ENCODE measurements at regions not wholly inside any gene's neighbourhood (a gene's known extent, or its start where the extent isn't known, plus 50 kb on each side); places are given as distances from the start of the nearest gene placed in this dataset.
"Not testable (repeated sequence)": the region's sequence is repeated elsewhere in the genome, so short reads cannot be mapped to it uniquely, and the experiment has no call there.

DNA sequence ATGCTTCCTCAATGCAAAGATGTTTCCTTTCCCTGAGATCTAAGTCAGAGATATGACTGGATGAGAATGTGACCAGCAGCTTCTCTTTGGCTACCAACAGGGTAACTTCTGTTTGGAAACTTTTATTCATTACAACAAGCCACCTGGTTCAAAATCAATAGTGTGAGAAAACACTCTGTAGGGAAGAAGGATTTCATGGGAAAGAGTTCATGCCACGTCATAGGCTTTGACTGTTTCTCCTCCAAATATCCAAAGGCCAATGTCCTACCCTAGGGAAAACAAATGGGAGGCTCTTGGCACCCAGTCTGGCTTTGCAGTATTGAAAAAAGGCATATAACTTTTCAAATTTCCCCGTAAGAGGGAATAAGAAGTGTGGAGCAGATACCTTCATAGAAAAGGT, 245.5 kb downstream of the FNDC1 start:
- TF ChIP-seq, protein P1, sequence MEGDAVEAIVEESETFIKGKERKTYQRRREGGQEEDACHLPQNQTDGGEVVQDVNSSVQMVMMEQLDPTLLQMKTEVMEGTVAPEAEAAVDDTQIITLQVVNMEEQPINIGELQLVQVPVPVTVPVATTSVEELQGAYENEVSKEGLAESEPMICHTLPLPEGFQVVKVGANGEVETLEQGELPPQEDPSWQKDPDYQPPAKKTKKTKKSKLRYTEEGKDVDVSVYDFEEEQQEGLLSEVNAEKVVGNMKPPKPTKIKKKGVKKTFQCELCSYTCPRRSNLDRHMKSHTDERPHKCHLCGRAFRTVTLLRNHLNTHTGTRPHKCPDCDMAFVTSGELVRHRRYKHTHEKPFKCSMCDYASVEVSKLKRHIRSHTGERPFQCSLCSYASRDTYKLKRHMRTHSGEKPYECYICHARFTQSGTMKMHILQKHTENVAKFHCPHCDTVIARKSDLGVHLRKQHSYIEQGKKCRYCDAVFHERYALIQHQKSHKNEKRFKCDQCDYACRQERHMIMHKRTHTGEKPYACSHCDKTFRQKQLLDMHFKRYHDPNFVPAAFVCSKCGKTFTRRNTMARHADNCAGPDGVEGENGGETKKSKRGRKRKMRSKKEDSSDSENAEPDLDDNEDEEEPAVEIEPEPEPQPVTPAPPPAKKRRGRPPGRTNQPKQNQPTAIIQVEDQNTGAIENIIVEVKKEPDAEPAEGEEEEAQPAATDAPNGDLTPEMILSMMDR (IDR thresholded peaks at IDR 0.05) = no peak
- Histone ChIP-seq H3K27me3 (no peaks in the 10 kb centered on the region), H3K27ac (no peak overlapping the region), H3K4me1 (no peaks in the 10 kb centered on the region), H3K4me3 (no peak overlapping the region), H3K9me3 (peaks cover 0 to 13% (median 9%) of the 10 kb centered on the region in 3 donors), H3K36me3 (no peaks in the 10 kb centered on the region)
- intact Hi-C loops (cut with DNase I; ENCODE audit: low total_unique reads) = no loop called here
- no peak for DNase-seq

DNA sequence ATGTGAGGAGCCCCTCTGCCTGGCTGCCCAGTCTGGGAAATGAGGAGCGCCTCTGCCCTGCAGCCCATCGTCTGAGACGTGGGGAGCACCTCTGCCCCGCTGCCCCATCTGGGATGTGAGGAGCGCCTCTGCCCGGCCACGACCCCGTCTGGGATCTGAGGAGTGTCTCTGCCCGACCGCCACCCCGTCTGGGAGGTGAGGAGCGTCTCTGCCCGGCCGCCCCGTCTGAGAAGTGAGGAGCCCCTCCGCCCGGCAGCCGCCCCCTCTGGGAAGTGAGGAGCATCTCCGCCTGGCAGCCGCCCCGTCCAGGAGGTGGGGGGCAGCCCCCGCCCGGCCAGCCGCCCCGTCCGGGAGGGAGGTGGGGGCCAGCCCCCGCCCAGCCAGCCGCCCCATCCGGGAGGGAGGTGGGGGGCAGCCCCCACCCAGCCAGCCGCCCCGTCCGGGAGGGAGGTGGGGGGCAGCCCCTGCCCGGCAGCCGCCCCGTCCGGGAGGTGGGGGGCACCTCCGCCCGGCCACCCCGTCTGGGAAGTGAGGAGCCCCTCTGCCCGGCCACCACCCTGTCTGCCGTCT, 238.1 kb downstream of the FNDC1 start:
- H3K36me3 ChIP-seq; intact Hi-C loops (cut with DNase I; ENCODE audit: low total_unique reads); H3K4me3 ChIP-seq; H3K27ac ChIP-seq; H3K9me3 ChIP-seq; H3K4me1 ChIP-seq; DNase-seq; H3K27me3 ChIP-seq: not testable (repeated sequence)

DNA sequence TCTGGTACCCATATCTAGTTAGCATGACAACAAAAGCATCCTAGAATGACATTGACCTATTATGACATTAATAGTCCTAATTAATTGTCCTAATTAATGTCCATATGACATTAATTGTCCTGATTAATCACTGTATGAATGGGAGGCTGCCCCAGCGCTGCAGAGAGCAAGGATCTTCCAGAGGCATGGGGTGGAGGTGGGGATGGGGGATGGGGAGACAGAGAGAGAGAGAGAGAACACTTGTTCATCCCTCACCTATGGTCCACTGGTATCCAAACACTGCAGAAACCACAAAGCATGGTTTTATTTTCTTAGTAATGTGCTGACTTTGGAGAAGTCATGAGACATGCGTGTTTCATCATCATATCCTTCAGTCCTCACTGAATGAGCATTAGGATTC, 235.1 kb downstream of the FNDC1 start:
- intact Hi-C loops (cut with DNase I; ENCODE audit: low total_unique reads) = no loop called here
- Histone ChIP-seq H3K4me1 (no peaks in the 10 kb centered on the region), H3K27me3 (no peaks in the 10 kb centered on the region), H3K4me3 (no peak overlapping the region), H3K36me3 (no peaks in the 10 kb centered on the region), H3K9me3 (no peaks in the 10 kb centered on the region), H3K27ac (no peak overlapping the region)
- TF ChIP-seq, protein P1 (IDR thresholded peaks at IDR 0.05) = no peak
- no peak for DNase-seq

DNA sequence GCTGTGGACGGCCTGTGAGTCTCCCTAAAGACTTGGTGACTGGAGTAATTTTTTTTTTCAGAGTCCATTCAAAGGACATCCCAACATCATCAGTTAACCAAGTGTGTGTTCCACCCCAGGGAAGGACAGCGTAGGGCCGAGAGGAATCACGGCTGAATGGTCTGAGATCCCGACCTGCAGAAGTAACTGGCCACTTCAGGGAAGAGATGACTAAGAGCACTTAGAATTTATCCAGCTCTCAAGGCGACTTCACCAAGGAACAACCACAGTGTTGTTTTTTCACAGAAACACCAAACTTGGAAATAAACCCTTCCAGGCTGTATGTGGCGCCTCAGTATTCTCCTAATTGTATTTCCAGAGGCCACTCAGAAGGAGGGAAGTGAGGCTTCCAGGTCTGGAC, 231.6 kb downstream of the FNDC1 start:
- intact Hi-C loops (cut with DNase I; ENCODE audit: low total_unique reads) = no loop called here
- TF ChIP-seq, protein P1 (IDR thresholded peaks at IDR 0.05) = no peak
- Histone ChIP-seq H3K36me3 (no peaks in the 10 kb centered on the region), H3K9me3 (no peaks in the 10 kb centered on the region), H3K27ac (no peak overlapping the region), H3K4me3 (no peak overlapping the region), H3K27me3 (no peaks in the 10 kb centered on the region), H3K4me1 (no peaks in the 10 kb centered on the region)
- no peak for DNase-seq

DNA sequence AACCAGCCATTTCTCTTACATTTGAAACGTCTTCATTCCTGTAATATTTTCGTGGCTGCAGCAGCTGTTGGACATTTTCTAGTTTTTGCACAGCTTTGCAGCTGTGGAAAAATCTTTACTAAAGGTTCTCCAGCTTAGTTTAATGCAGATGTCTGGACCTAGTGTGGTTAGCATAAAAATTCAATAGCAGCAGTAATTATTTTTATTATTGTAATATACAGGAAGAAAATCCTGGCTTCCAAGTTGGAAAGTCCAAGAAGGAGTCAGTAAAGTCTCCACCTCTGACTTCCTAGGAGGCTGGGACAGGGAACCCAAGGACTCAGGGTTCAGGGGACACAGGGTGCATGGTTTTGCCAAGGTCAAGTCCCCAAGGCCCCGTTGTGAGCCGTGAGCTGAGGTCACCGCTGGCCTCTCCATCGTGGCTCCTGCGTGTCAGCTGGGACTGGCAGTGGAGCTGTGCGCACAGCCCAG, 230.6 kb downstream of the FNDC1 start:
- no peaks in the 10 kb centered on the region for H3K36me3 ChIP-seq
- no peak for DNase-seq
- H3K4me3 ChIP-seq = no peak overlapping the region
- intact Hi-C loops (cut with DNase I; ENCODE audit: low total_unique reads) = no loop called here
- TF ChIP-seq, protein P1 (IDR thresholded peaks at IDR 0.05) = no peak
- no peaks in the 10 kb centered on the region for H3K9me3 ChIP-seq
- H3K4me1 ChIP-seq = no peaks in the 10 kb centered on the region
- no peaks in the 10 kb centered on the region for H3K27me3 ChIP-seq
- no peak overlapping the region for H3K27ac ChIP-seq

DNA sequence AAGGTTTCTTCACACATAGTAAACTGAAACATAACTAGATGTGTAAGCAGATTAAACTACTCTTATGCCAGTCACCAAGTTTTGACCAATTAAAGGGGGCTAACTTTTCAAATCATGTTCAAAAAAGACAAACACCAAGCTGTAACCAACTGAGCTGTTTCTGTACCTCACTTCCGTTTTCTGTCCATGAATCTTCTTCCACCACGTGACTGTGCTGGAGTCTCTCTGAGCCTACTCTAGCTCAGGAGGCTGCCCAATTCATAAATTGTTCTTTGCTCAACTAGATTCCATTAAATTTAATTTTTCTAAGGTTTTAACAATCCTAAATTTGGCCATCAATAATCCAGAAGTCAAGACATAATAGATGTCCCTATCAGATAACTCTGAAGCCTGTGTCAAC, 229.4 kb downstream of the FNDC1 start:
- Histone ChIP-seq H3K4me1 (no peaks in the 10 kb centered on the region), H3K27ac (no peak overlapping the region), H3K36me3 (no peaks in the 10 kb centered on the region), H3K27me3 (no peaks in the 10 kb centered on the region), H3K9me3 (no peaks in the 10 kb centered on the region), H3K4me3 (no peak overlapping the region)
- TF ChIP-seq, protein P1 (IDR thresholded peaks at IDR 0.05) = no peak
- DNase-seq = no peak
- intact Hi-C loops (cut with DNase I; ENCODE audit: low total_unique reads) = no loop called here
